Loucy (cell line): ENCODE measurements at regions not wholly inside any gene's neighbourhood (a gene's known extent, or its start where the extent isn't known, plus 50 kb on each side); places are given as distances from the start of the nearest gene placed in this dataset.

ENCODE experiments used
- EZH2phosphoT487 ChIP-seq: fragments of 200-600 bp; IDR thresholded peaks from 2 replicates; pipeline ENCODE4 v1.6.1; 2018; ENCODE audit warnings: antibody characterized with exemption, mild to moderate bottlenecking, moderate library complexity, borderline replicate concordance
- TF ChIP-seq, protein P1 (sequence below): fragments of 200-600 bp; sonication (generic); conservative IDR thresholded peaks from 2 replicates; pipeline ENCODE4 v1.5.1; 2014; ENCODE audit warnings: mild to moderate bottlenecking, antibody characterized with exemption, low read length

- TF ChIP-seq EZH2phosphoT487, result no peak
- TF ChIP-seq, protein P1, sequence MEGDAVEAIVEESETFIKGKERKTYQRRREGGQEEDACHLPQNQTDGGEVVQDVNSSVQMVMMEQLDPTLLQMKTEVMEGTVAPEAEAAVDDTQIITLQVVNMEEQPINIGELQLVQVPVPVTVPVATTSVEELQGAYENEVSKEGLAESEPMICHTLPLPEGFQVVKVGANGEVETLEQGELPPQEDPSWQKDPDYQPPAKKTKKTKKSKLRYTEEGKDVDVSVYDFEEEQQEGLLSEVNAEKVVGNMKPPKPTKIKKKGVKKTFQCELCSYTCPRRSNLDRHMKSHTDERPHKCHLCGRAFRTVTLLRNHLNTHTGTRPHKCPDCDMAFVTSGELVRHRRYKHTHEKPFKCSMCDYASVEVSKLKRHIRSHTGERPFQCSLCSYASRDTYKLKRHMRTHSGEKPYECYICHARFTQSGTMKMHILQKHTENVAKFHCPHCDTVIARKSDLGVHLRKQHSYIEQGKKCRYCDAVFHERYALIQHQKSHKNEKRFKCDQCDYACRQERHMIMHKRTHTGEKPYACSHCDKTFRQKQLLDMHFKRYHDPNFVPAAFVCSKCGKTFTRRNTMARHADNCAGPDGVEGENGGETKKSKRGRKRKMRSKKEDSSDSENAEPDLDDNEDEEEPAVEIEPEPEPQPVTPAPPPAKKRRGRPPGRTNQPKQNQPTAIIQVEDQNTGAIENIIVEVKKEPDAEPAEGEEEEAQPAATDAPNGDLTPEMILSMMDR, result no peak
These were observed 68.3 kb upstream of the SLC6A6 start for GRCh38 chr3:14334136-14334535.
